ENCODE measurements at regions not wholly inside any gene's neighbourhood (a gene's known extent, or its start where the extent isn't known, plus 50 kb on each side); places are given as distances from the start of the nearest gene placed in this dataset.

- Histone ChIP-seq H3K4me1 (no peaks in the 10 kb centered on the region), H3K27ac (no peak overlapping the region), H3K27me3 (no peaks in the 10 kb centered on the region), H3K36me3 (no peaks in the 10 kb centered on the region), H3K9me3 (no peaks in the 10 kb centered on the region), H3K4me3 (no peak overlapping the region)
- 54% methylated on average over 5 of the region's 5 CpGs for WGBS (ENCODE audit: insufficient coverage, low coverage, low lambda C conversion rate, missing lambda C conversion rate)
- TF ChIP-seq CTCF (IDR thresholded peaks at IDR 0.05) (no peak), POLR2A (IDR thresholded peaks at IDR 0.05) (no peak)
- intact Hi-C loops (cut with DNase I) = no loop called here
- DNase-seq = no peak
- no peak for ATAC-seq
Measured at GRCh38 chr13:107482688-107483087, 732.6 kb downstream of the LIG4 start.

GRCh38 chr13:107480130-107480529, 735.2 kb downstream of the LIG4 start:
- WGBS (ENCODE audit: insufficient coverage, low coverage, low lambda C conversion rate, missing lambda C conversion rate) = 76% methylated on average over 1 of the region's 1 CpG
- Histone ChIP-seq H3K4me3 (no peak overlapping the region), H3K36me3 (no peaks in the 10 kb centered on the region), H3K9me3 (no peaks in the 10 kb centered on the region), H3K27me3 (no peaks in the 10 kb centered on the region), H3K27ac (no peak overlapping the region), H3K4me1 (no peaks in the 10 kb centered on the region)
- intact Hi-C loops (cut with DNase I) = no loop called here
- ATAC-seq (no peak), DNase-seq (no peak)
- TF ChIP-seq CTCF (IDR thresholded peaks at IDR 0.05) (no peak), POLR2A (IDR thresholded peaks at IDR 0.05) (no peak)

- TF ChIP-seq CTCF (IDR thresholded peaks at IDR 0.05) (no peak), POLR2A (IDR thresholded peaks at IDR 0.05) (no peak)
- intact Hi-C loops (cut with DNase I) = no loop called here
- no peaks in the 10 kb centered on the region for H3K9me3 ChIP-seq
- DNase-seq (no peak), ATAC-seq (no peak)
- no peaks in the 10 kb centered on the region for H3K36me3 ChIP-seq
- H3K4me1 ChIP-seq = no peaks in the 10 kb centered on the region
- WGBS (ENCODE audit: insufficient coverage, low coverage, low lambda C conversion rate, missing lambda C conversion rate) = 32% methylated on average over 3 of the region's 3 CpGs
- H3K27ac ChIP-seq = no peak overlapping the region
- no peaks in the 10 kb centered on the region for H3K27me3 ChIP-seq
- H3K4me3 ChIP-seq = no peak overlapping the region
Measured at GRCh38 chr13:107477772-107478379, 737.5 kb downstream of the LIG4 start.

GRCh38 chr13:107475753-107476453, 739.4 kb downstream of the LIG4 start:
- DNase-seq = no peak
- no peak for ATAC-seq
- intact Hi-C loops (cut with DNase I) = no loop called here
- Histone ChIP-seq H3K4me3 (no peak overlapping the region), H3K4me1 (no peaks in the 10 kb centered on the region), H3K27me3 (no peaks in the 10 kb centered on the region), H3K36me3 (no peaks in the 10 kb centered on the region), H3K9me3 (no peaks in the 10 kb centered on the region), H3K27ac (no peak overlapping the region)
- TF ChIP-seq CTCF (IDR thresholded peaks at IDR 0.05) (no peak), POLR2A (IDR thresholded peaks at IDR 0.05) (no peak)
- 56% methylated on average over 3 of the region's 3 CpGs for WGBS (ENCODE audit: insufficient coverage, low coverage, low lambda C conversion rate, missing lambda C conversion rate)
